ENCODE measurements at regions not wholly inside any gene's neighbourhood (a gene's known extent, or its start where the extent isn't known, plus 50 kb on each side); places are given as distances from the start of the nearest gene placed in this dataset.

DNA sequence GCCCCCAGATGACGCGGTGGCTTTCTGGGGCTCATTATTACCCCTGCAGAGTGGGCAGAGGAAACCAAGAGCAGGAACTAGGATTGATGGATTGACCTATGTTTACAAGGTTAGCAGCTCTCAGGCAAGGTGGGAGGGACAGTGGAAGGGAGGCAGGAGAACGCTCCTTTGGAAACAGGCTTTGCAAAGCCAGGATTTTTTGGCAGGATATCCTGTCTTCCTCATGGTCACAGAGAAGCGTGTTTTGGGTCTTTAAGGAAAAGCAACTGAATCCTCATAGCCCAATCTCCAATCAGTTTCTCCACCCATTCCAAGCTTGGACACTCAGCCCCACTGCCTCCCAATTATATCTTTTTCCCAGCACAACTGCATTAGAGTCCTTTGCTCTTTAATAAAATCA is 105.6 kb upstream of the SOD1 start:
- no peak for TF ChIP-seq SP1 (IDR thresholded peaks at IDR 0.05)
- no peak for TF ChIP-seq FOXK2 (IDR thresholded peaks at IDR 0.05)
- no peak for TF ChIP-seq NFRKB (IDR thresholded peaks at IDR 0.05)

All from HEK293T (cell line).